ENCODE measurements at regions not wholly inside any gene's neighbourhood (a gene's known extent, or its start where the extent isn't known, plus 50 kb on each side); places are given as distances from the start of the nearest gene placed in this dataset.

- TF ChIP-seq, protein P1, sequence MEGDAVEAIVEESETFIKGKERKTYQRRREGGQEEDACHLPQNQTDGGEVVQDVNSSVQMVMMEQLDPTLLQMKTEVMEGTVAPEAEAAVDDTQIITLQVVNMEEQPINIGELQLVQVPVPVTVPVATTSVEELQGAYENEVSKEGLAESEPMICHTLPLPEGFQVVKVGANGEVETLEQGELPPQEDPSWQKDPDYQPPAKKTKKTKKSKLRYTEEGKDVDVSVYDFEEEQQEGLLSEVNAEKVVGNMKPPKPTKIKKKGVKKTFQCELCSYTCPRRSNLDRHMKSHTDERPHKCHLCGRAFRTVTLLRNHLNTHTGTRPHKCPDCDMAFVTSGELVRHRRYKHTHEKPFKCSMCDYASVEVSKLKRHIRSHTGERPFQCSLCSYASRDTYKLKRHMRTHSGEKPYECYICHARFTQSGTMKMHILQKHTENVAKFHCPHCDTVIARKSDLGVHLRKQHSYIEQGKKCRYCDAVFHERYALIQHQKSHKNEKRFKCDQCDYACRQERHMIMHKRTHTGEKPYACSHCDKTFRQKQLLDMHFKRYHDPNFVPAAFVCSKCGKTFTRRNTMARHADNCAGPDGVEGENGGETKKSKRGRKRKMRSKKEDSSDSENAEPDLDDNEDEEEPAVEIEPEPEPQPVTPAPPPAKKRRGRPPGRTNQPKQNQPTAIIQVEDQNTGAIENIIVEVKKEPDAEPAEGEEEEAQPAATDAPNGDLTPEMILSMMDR (conservative IDR thresholded peaks at IDR 0.05): no peak
- TF ChIP-seq ZFX (IDR thresholded peaks at IDR 0.05): no peak
Observed at GRCh38 chr20:19809505-19809904, 51.4 kb downstream of the RIN2 start.
